ENCODE measurements at regions not wholly inside any gene's neighbourhood (a gene's known extent, or its start where the extent isn't known, plus 50 kb on each side); places are given as distances from the start of the nearest gene placed in this dataset.

- Histone ChIP-seq H3K9me3 (ENCODE audit: control insufficient read depth in 4 of 4, low read length in 3 of 4) (no peaks in the 10 kb centered on the region), H3K27me3 (ENCODE audit: control insufficient read depth in 4 of 4, insufficient read depth in 4 of 4, low read length in 3 of 4) (no peaks in the 10 kb centered on the region), H3K4me1 (ENCODE audit: control insufficient read depth in 4 of 4, insufficient read depth in 4 of 4, low read length in 3 of 4) (no peaks in the 10 kb centered on the region), H3K4me3 (ENCODE audit: low read depth in 1 of 3, low read length in 3 of 3) (no peak overlapping the region), H3K36me3 (ENCODE audit: control insufficient read depth in 4 of 4, insufficient read depth in 3 of 4, low read depth in 1 of 4, low read length in 3 of 4) (no peaks in the 10 kb centered on the region), H3K9ac (ENCODE audit: low read depth in 1 of 2, low read length in 2 of 2) (no peak overlapping the region), H3K27ac (ENCODE audit: low read depth in 1 of 2, low read length in 2 of 2) (no peak overlapping the region)
- 92% methylated on average over 6 of the region's 6 CpGs for WGBS
- no peak for DNase-seq (ENCODE audit: low spot score)
- no peak for TF ChIP-seq ZBTB33 (IDR thresholded peaks at IDR 0.05)
- TF ChIP-seq TAF1 (conservative IDR thresholded peaks at IDR 0.05), result no peak
- no peak for TF ChIP-seq HNF4G (IDR thresholded peaks at IDR 0.05)
- TF ChIP-seq FOXA2 (IDR thresholded peaks at IDR 0.05), result no peak
- no peak for TF ChIP-seq RAD21 (IDR thresholded peaks at IDR 0.05)
- TF ChIP-seq JUND (IDR thresholded peaks at IDR 0.05), result no peak
Measured at GRCh38 chr10:110378533-110379108, 73.9 kb upstream of the SMNDC1 start.

GRCh38 chr10:110379831-110380230 is 75.1 kb upstream of the SMNDC1 start:
- Histone ChIP-seq H3K9ac (ENCODE audit: low read depth in 1 of 2, low read length in 2 of 2) (no peak overlapping the region), H3K36me3 (ENCODE audit: control insufficient read depth in 4 of 4, insufficient read depth in 3 of 4, low read depth in 1 of 4, low read length in 3 of 4) (no peaks in the 10 kb centered on the region), H3K4me3 (ENCODE audit: low read depth in 1 of 3, low read length in 3 of 3) (no peak overlapping the region), H3K9me3 (ENCODE audit: control insufficient read depth in 4 of 4, low read length in 3 of 4) (no peaks in the 10 kb centered on the region), H3K27me3 (ENCODE audit: control insufficient read depth in 4 of 4, insufficient read depth in 4 of 4, low read length in 3 of 4) (no peaks in the 10 kb centered on the region), H3K27ac (ENCODE audit: low read depth in 1 of 2, low read length in 2 of 2) (peak overlapping the region in 1 of 2 donors; percentile 43), H3K4me1 (ENCODE audit: control insufficient read depth in 4 of 4, insufficient read depth in 4 of 4, low read length in 3 of 4) (no peaks in the 10 kb centered on the region)
- no peak for TF ChIP-seq GABPA (IDR thresholded peaks at IDR 0.05 in 1 of 2, conservative IDR thresholded peaks at IDR 0.05 in 1 of 2)
- WGBS, result 79% methylated on average over 2 of the region's 2 CpGs
- no peak for DNase-seq (ENCODE audit: low spot score)

- Histone ChIP-seq H3K4me1 (ENCODE audit: control insufficient read depth in 4 of 4, insufficient read depth in 4 of 4, low read length in 3 of 4) (no peaks in the 10 kb centered on the region), H3K9ac (ENCODE audit: low read depth in 1 of 2, low read length in 2 of 2) (no peak overlapping the region), H3K4me3 (ENCODE audit: low read depth in 1 of 3, low read length in 3 of 3) (no peak overlapping the region), H3K9me3 (ENCODE audit: control insufficient read depth in 4 of 4, low read length in 3 of 4) (no peaks in the 10 kb centered on the region), H3K36me3 (ENCODE audit: control insufficient read depth in 4 of 4, insufficient read depth in 3 of 4, low read depth in 1 of 4, low read length in 3 of 4) (no peaks in the 10 kb centered on the region), H3K27me3 (ENCODE audit: control insufficient read depth in 4 of 4, insufficient read depth in 4 of 4, low read length in 3 of 4) (no peaks in the 10 kb centered on the region), H3K27ac (ENCODE audit: low read depth in 1 of 2, low read length in 2 of 2) (peak overlapping the region in 1 of 2 donors; percentile 43)
- no peak for DNase-seq (ENCODE audit: low spot score)
- TF ChIP-seq NR2F2 (IDR thresholded peaks at IDR 0.05) (no peak), EGR1 (IDR thresholded peaks at IDR 0.05; ENCODE audit: low read depth in 2 of 2) (no peak), TAF1 (conservative IDR thresholded peaks at IDR 0.05) (no peak), YY1 (IDR thresholded peaks at IDR 0.05) (no peak), HNF4A (conservative IDR thresholded peaks at IDR 0.05) (no peak), GABPA (IDR thresholded peaks at IDR 0.05 in 1 of 2, conservative IDR thresholded peaks at IDR 0.05 in 1 of 2) (no peak)
Measured at GRCh38 chr10:110380293-110380692, 75.6 kb upstream of the SMNDC1 start.

GRCh38 chr10:110382695-110383094 is 78.0 kb upstream of the SMNDC1 start:
- no peaks in the 10 kb centered on the region for H3K4me1 ChIP-seq (ENCODE audit: control insufficient read depth in 4 of 4, insufficient read depth in 4 of 4, low read length in 3 of 4)
- no peak overlapping the region for H3K4me3 ChIP-seq (ENCODE audit: low read depth in 1 of 3, low read length in 3 of 3)
- H3K9ac ChIP-seq (ENCODE audit: low read depth in 1 of 2, low read length in 2 of 2), result no peak overlapping the region
- no peaks in the 10 kb centered on the region for H3K9me3 ChIP-seq (ENCODE audit: control insufficient read depth in 4 of 4, low read length in 3 of 4)
- peak overlapping the region in 1 of 2 donors; percentile 53 for H3K27ac ChIP-seq (ENCODE audit: low read depth in 1 of 2, low read length in 2 of 2)
- 84% methylated on average over 5 of the region's 5 CpGs for WGBS
- peak; percentile 79 for TF ChIP-seq NR2F2 (IDR thresholded peaks at IDR 0.05)
- TF ChIP-seq FOXA1 (IDR thresholded peaks at IDR 0.05), result no peak
- DNase-seq (ENCODE audit: low spot score), result no peak
- H3K27me3 ChIP-seq (ENCODE audit: control insufficient read depth in 4 of 4, insufficient read depth in 4 of 4, low read length in 3 of 4), result no peaks in the 10 kb centered on the region
- no peaks in the 10 kb centered on the region for H3K36me3 ChIP-seq (ENCODE audit: control insufficient read depth in 4 of 4, insufficient read depth in 3 of 4, low read depth in 1 of 4, low read length in 3 of 4)

Data from liver (tissue), 7 donors.